ENCODE measurements at regions not wholly inside any gene's neighbourhood (a gene's known extent, or its start where the extent isn't known, plus 50 kb on each side); places are given as distances from the start of the nearest gene placed in this dataset.

GRCh38 chr17:77366558-77367245 is 225.9 kb downstream of the SEC14L1 start:
- Histone ChIP-seq H2AFZ (ENCODE audit: low read depth, low read length) (no peak overlapping the region), H3K9me3 (replicated peaks; ENCODE audit: control insufficient read depth, insufficient read depth, low read depth, low read length) (no peaks in the 10 kb centered on the region), H3K9me1 (ENCODE audit: control insufficient read depth, insufficient read depth, low read length) (peaks cover 11% of the 10 kb centered on the region), H3K9ac (ENCODE audit: insufficient read depth in 1 of 2, low read depth in 2 of 2, low read length in 2 of 2) (peak overlapping the region in 1 of 2 experiments; percentile 37; a peak in 1 of 4 replicates), H3K36me3 (ENCODE audit: control insufficient read depth, insufficient read depth, low read length) (peaks cover 3% of the 10 kb centered on the region; the same call in 1 of the 3 replicates), H3K27me3 (ENCODE audit: control insufficient read depth in 2 of 2, insufficient read depth in 2 of 2, low read length in 2 of 2) (no peaks in the 10 kb centered on the region), H3K79me2 (ENCODE audit: control insufficient read depth, insufficient read depth, low read length) (peaks cover 84% of the 10 kb centered on the region), H3K4me3 (no peak overlapping the region), H3K4me2 (ENCODE audit: insufficient read depth, low read length) (no peak overlapping the region), H3K27ac (ENCODE audit: extremely low read depth, low read depth, low read length) (no peak overlapping the region), H4K20me1 (replicated peaks; ENCODE audit: control insufficient read depth, insufficient read depth, low read length) (peaks cover 75% of the 10 kb centered on the region), H3K4me1 (replicated peaks in 1 of 2; ENCODE audit: control insufficient read depth in 2 of 2, insufficient read depth in 2 of 2, low read length in 2 of 2) (peaks cover 60 to 70% of the 10 kb centered on the region in 2 experiments)
- no TSS peak for BruUV-seq (replicated peaks)
- POLR2A ChIA-PET, result interaction anchor here (0.6 to 1.1 kb wide), 3 partner anchors 11 to 43 kb away, joined by 3 to 4 read pairs (median 4); no protein-coding TSS in a partner anchor
- intact Hi-C loops (cut with micrococcal nuclease), result no loop called here
- in situ Hi-C loops (cut with MboI), result no loop called here
- WGBS (ENCODE audit: insufficient coverage, low coverage, missing lambda C conversion rate), result 68% methylated on average over 8 of the region's 8 CpGs
- no peak for FAIRE-seq
- CTCF ChIA-PET (ENCODE audit: low intra/inter-chr PET ratio), result no interaction called here
- 0 out of 4 replicates have a peak, but pooled peaks of 1 of the 2 experiments have one; percentile 21 for TF ChIP-seq TEAD1 (CRISPR knock-in tag; IDR thresholded peaks at IDR 0.05)
- TF ChIP-seq ZNF77 (CRISPR knock-in tag; IDR thresholded peaks at IDR 0.05), result no peak
- no peak for ATAC-seq
- DNase-seq (ENCODE audit: extremely low read depth in 1 of 4, low spot score in 3 of 4), result peak in 1 of 4 experiments; percentile 27

GRCh38 chr17:77369544-77369971 is 228.8 kb downstream of the SEC14L1 start:
- in situ Hi-C loops (cut with MboI), result no loop called here
- no peaks in the 10 kb centered on the region for H3K9me3 ChIP-seq (replicated peaks; ENCODE audit: control insufficient read depth, insufficient read depth, low read depth, low read length)
- peaks cover 66% of the 10 kb centered on the region for H4K20me1 ChIP-seq (replicated peaks; ENCODE audit: control insufficient read depth, insufficient read depth, low read length)
- no peaks in the 10 kb centered on the region for H3K9me1 ChIP-seq (ENCODE audit: control insufficient read depth, insufficient read depth, low read length)
- intact Hi-C loops (cut with micrococcal nuclease), result no loop called here
- no TSS peak for BruUV-seq (replicated peaks)
- WGBS (ENCODE audit: insufficient coverage, low coverage, missing lambda C conversion rate), result 55% methylated on average over 10 of the region's 13 CpGs
- H3K27ac ChIP-seq (ENCODE audit: extremely low read depth, low read depth, low read length), result peak overlapping the region; percentile 50; the same call in 1 of the 3 replicates
- FAIRE-seq, result peak; percentile 65
- POLR2A ChIA-PET, result interaction anchor here (0.6 kb wide), 1 partner anchor 36 kb away, joined by 3 read pairs; no protein-coding TSS in a partner anchor
- H3K4me2 ChIP-seq (ENCODE audit: insufficient read depth, low read length), result peak overlapping the region; percentile 56; the same call in 1 of the 2 replicates
- CTCF ChIA-PET (ENCODE audit: low intra/inter-chr PET ratio), result no interaction called here
- peak overlapping the region in 1 of 2 experiments; percentile 83; a peak in 3 of 4 replicates for H3K9ac ChIP-seq (ENCODE audit: insufficient read depth in 1 of 2, low read depth in 2 of 2, low read length in 2 of 2)
- peaks cover 57 to 71% of the 10 kb centered on the region in 2 experiments for H3K4me1 ChIP-seq (replicated peaks in 1 of 2; ENCODE audit: control insufficient read depth in 2 of 2, insufficient read depth in 2 of 2, low read length in 2 of 2)
- peak overlapping the region; percentile 34; the same call in 1 of the 2 replicates for H2AFZ ChIP-seq (ENCODE audit: low read depth, low read length)
- H3K36me3 ChIP-seq (ENCODE audit: control insufficient read depth, insufficient read depth, low read length), result no peaks in the 10 kb centered on the region
- H3K27me3 ChIP-seq (ENCODE audit: control insufficient read depth in 2 of 2, insufficient read depth in 2 of 2, low read length in 2 of 2), result no peaks in the 10 kb centered on the region
- ATAC-seq, result no peak
- no peak overlapping the region for H3K4me3 ChIP-seq
- H3K79me2 ChIP-seq (ENCODE audit: control insufficient read depth, insufficient read depth, low read length), result peaks cover 91% of the 10 kb centered on the region
- DNase-seq (ENCODE audit: extremely low read depth in 1 of 4, low spot score in 3 of 4), result peak in 1 of 4 experiments; percentile 64
- TF ChIP-seq YY1 (IDR thresholded peaks at IDR 0.05; ENCODE audit: borderline replicate concordance in 1 of 3, control insufficient read depth in 1 of 3, extremely low read depth in 1 of 3, insufficient read depth in 3 of 3, insufficient read length in 1 of 3, insufficient replicate concordance in 2 of 3, low read depth in 1 of 3, low read length in 2 of 3) (no peak), RFX1 (IDR thresholded peaks at IDR 0.05) (no peak), MYNN (IDR thresholded peaks at IDR 0.05) (0 out of 2 replicates have a peak, but pooled peaks have one; percentile 26), MYNN (CRISPR knock-in tag; IDR thresholded peaks at IDR 0.05) (no peak), RBM14 (IDR thresholded peaks at IDR 0.05; ENCODE audit: borderline replicate concordance, insufficient read depth, low read depth, low read length) (no peak), MCM3 (IDR thresholded peaks at IDR 0.05) (no peak), ZNF175 (CRISPR knock-in tag; IDR thresholded peaks at IDR 0.05; ENCODE audit: low read depth) (no peak), ZNF551 (CRISPR knock-in tag; IDR thresholded peaks at IDR 0.05) (no peak), XRCC4 (IDR thresholded peaks at IDR 0.05; ENCODE audit: extremely low read depth, insufficient read depth, insufficient read length) (no peak), MTA3 (IDR thresholded peaks at IDR 0.05; ENCODE audit: borderline replicate concordance) (0 out of 2 replicates have a peak, but pooled peaks have one; percentile 37), ZNF696 (CRISPR knock-in tag; conservative IDR thresholded peaks at IDR 0.05) (no peak), HOXB6 (CRISPR knock-in tag; IDR thresholded peaks at IDR 0.05; ENCODE audit: borderline replicate concordance) (no peak), SAFB (IDR thresholded peaks at IDR 0.05; ENCODE audit: borderline replicate concordance, low read depth, low read length) (no peak)
